ENCODE measurements at regions not wholly inside any gene's neighbourhood (a gene's known extent, or its start where the extent isn't known, plus 50 kb on each side); places are given as distances from the start of the nearest gene placed in this dataset.
"Not testable (repeated sequence)": the region's sequence is repeated elsewhere in the genome, so short reads cannot be mapped to it uniquely, and the experiment has no call there.

- DNase-seq, result no peak
- no peak overlapping the region for H2BK5ac ChIP-seq (ENCODE audit: low read depth, low read length, poor library complexity)
- H2AK5ac ChIP-seq (ENCODE audit: low read length), result no peak overlapping the region
- H4K91ac ChIP-seq (ENCODE audit: low read depth, low read length), result no peak overlapping the region
- no peak overlapping the region for H3K4ac ChIP-seq (ENCODE audit: low read depth, low read length)
- no peaks in the 10 kb centered on the region for H3K36me3 ChIP-seq (ENCODE audit: control insufficient read depth in 1 of 2, insufficient read depth in 2 of 2, low read length in 2 of 2)
- H3K4me1 ChIP-seq (ENCODE audit: control insufficient read depth in 1 of 2, insufficient read depth in 2 of 2, low read length in 2 of 2), result no peaks in the 10 kb centered on the region
- H3K9me3 ChIP-seq (ENCODE audit: insufficient read depth, low read depth, low read length), result no peaks in the 10 kb centered on the region
- H2BK120ac ChIP-seq (ENCODE audit: insufficient read depth, low read length, poor library complexity), result no peak overlapping the region
- no peak overlapping the region for H2AFZ ChIP-seq (ENCODE audit: insufficient read depth, low read length, poor library complexity)
- no peak overlapping the region for H4K12ac ChIP-seq (ENCODE audit: low read depth, low read length)
- no peak overlapping the region for H3K4me2 ChIP-seq (ENCODE audit: low read length)
- no peaks in the 10 kb centered on the region for H3K79me1 ChIP-seq (ENCODE audit: low read length)
- H3K23ac ChIP-seq (ENCODE audit: low read length), result no peak overlapping the region
- no peaks in the 10 kb centered on the region for H3K79me2 ChIP-seq (ENCODE audit: control insufficient read depth, insufficient read depth, low read length, poor library complexity)
- H2BK12ac ChIP-seq (ENCODE audit: low read length), result no peak overlapping the region
- H3K27me3 ChIP-seq (ENCODE audit: insufficient read depth, low read length), result no peaks in the 10 kb centered on the region
- H4K8ac ChIP-seq (ENCODE audit: low read depth, low read length), result no peak overlapping the region
- no peak overlapping the region for H3K14ac ChIP-seq (ENCODE audit: low read length)
- H3K4me3 ChIP-seq (ENCODE audit: low read depth, low read length), result no peak overlapping the region
- H3K18ac ChIP-seq (ENCODE audit: low read length), result no peak overlapping the region
- no peak overlapping the region for H3K27ac ChIP-seq (ENCODE audit: low read depth, low read length)
- no peak overlapping the region for H3K9ac ChIP-seq (ENCODE audit: low read length)
These were observed 1754.0 kb upstream of the ACO1 start for GRCh38 chr9:30630459-30630858.

GRCh38 chr9:30646639-30647038, 1737.8 kb upstream of the ACO1 start:
- H3K79me1 ChIP-seq (ENCODE audit: low read length); H2BK12ac ChIP-seq (ENCODE audit: low read length); H3K23ac ChIP-seq (ENCODE audit: low read length); H4K8ac ChIP-seq (ENCODE audit: low read depth, low read length); H2BK120ac ChIP-seq (ENCODE audit: insufficient read depth, low read length, poor library complexity); H3K14ac ChIP-seq (ENCODE audit: low read length); H3K9ac ChIP-seq (ENCODE audit: low read length); H3K4ac ChIP-seq (ENCODE audit: low read depth, low read length); H2AK5ac ChIP-seq (ENCODE audit: low read length); H3K27ac ChIP-seq (ENCODE audit: low read depth, low read length); H2AFZ ChIP-seq (ENCODE audit: insufficient read depth, low read length, poor library complexity); H3K27me3 ChIP-seq (ENCODE audit: insufficient read depth, low read length); H3K18ac ChIP-seq (ENCODE audit: low read length); H3K36me3 ChIP-seq (ENCODE audit: control insufficient read depth in 1 of 2, insufficient read depth in 2 of 2, low read length in 2 of 2); H3K4me2 ChIP-seq (ENCODE audit: low read length); H2BK5ac ChIP-seq (ENCODE audit: low read depth, low read length, poor library complexity); H3K79me2 ChIP-seq (ENCODE audit: control insufficient read depth, insufficient read depth, low read length, poor library complexity); H3K4me3 ChIP-seq (ENCODE audit: low read depth, low read length); H3K4me1 ChIP-seq (ENCODE audit: control insufficient read depth in 1 of 2, insufficient read depth in 2 of 2, low read length in 2 of 2); H3K9me3 ChIP-seq (ENCODE audit: insufficient read depth, low read depth, low read length); H4K91ac ChIP-seq (ENCODE audit: low read depth, low read length); DNase-seq; H4K12ac ChIP-seq (ENCODE audit: low read depth, low read length): not testable (repeated sequence)
- WGBS (ENCODE audit: extremely low coverage, insufficient coverage, insufficient read length), result no CpG with 5 or more reads among the region's 6 CpGs

GRCh38 chr9:30661925-30662324, 1722.5 kb upstream of the ACO1 start:
- Histone ChIP-seq H2BK120ac (ENCODE audit: insufficient read depth, low read length, poor library complexity) (no peak overlapping the region), H2BK5ac (ENCODE audit: low read depth, low read length, poor library complexity) (no peak overlapping the region), H4K91ac (ENCODE audit: low read depth, low read length) (no peak overlapping the region), H3K79me2 (ENCODE audit: control insufficient read depth, insufficient read depth, low read length, poor library complexity) (no peaks in the 10 kb centered on the region), H2AFZ (ENCODE audit: insufficient read depth, low read length, poor library complexity) (no peak overlapping the region), H3K23ac (ENCODE audit: low read length) (no peak overlapping the region), H3K27me3 (ENCODE audit: insufficient read depth, low read length) (no peaks in the 10 kb centered on the region), H3K4me1 (ENCODE audit: control insufficient read depth in 1 of 2, insufficient read depth in 2 of 2, low read length in 2 of 2) (no peaks in the 10 kb centered on the region), H3K9ac (ENCODE audit: low read length) (no peak overlapping the region), H2AK5ac (ENCODE audit: low read length) (no peak overlapping the region), H3K4me2 (ENCODE audit: low read length) (no peak overlapping the region), H3K27ac (ENCODE audit: low read depth, low read length) (no peak overlapping the region), H3K14ac (ENCODE audit: low read length) (no peak overlapping the region), H2BK12ac (ENCODE audit: low read length) (no peak overlapping the region), H3K36me3 (ENCODE audit: control insufficient read depth in 1 of 2, insufficient read depth in 2 of 2, low read length in 2 of 2) (no peaks in the 10 kb centered on the region), H3K79me1 (ENCODE audit: low read length) (no peaks in the 10 kb centered on the region), H3K4me3 (ENCODE audit: low read depth, low read length) (no peak overlapping the region), H4K8ac (ENCODE audit: low read depth, low read length) (no peak overlapping the region), H4K12ac (ENCODE audit: low read depth, low read length) (no peak overlapping the region), H3K9me3 (ENCODE audit: insufficient read depth, low read depth, low read length) (no peaks in the 10 kb centered on the region), H3K18ac (ENCODE audit: low read length) (no peak overlapping the region), H3K4ac (ENCODE audit: low read depth, low read length) (no peak overlapping the region)
- WGBS (ENCODE audit: extremely low coverage, insufficient coverage, insufficient read length), result no CpG with 5 or more reads among the region's 5 CpGs
- DNase-seq, result no peak

GRCh38 chr9:30670805-30671562, 1713.5 kb upstream of the ACO1 start:
- H2AK5ac ChIP-seq (ENCODE audit: low read length), result no peak overlapping the region
- H3K4me2 ChIP-seq (ENCODE audit: low read length), result no peak overlapping the region
- no peak overlapping the region for H4K12ac ChIP-seq (ENCODE audit: low read depth, low read length)
- no peak overlapping the region for H2AFZ ChIP-seq (ENCODE audit: insufficient read depth, low read length, poor library complexity)
- H3K4me3 ChIP-seq (ENCODE audit: low read depth, low read length), result no peak overlapping the region
- H3K18ac ChIP-seq (ENCODE audit: low read length), result no peak overlapping the region
- no peak overlapping the region for H4K8ac ChIP-seq (ENCODE audit: low read depth, low read length)
- H2BK5ac ChIP-seq (ENCODE audit: low read depth, low read length, poor library complexity), result no peak overlapping the region
- no peak overlapping the region for H4K91ac ChIP-seq (ENCODE audit: low read depth, low read length)
- H3K36me3 ChIP-seq (ENCODE audit: control insufficient read depth in 1 of 2, insufficient read depth in 2 of 2, low read length in 2 of 2), result no peaks in the 10 kb centered on the region
- no peak for DNase-seq
- H2BK120ac ChIP-seq (ENCODE audit: insufficient read depth, low read length, poor library complexity), result no peak overlapping the region
- no peaks in the 10 kb centered on the region for H3K79me1 ChIP-seq (ENCODE audit: low read length)
- H3K14ac ChIP-seq (ENCODE audit: low read length), result no peak overlapping the region
- no peaks in the 10 kb centered on the region for H3K4me1 ChIP-seq (ENCODE audit: control insufficient read depth in 1 of 2, insufficient read depth in 2 of 2, low read length in 2 of 2)
- no peak overlapping the region for H2BK12ac ChIP-seq (ENCODE audit: low read length)
- no peak overlapping the region for H3K23ac ChIP-seq (ENCODE audit: low read length)
- no CpG with 5 or more reads among the region's 13 CpGs for WGBS (ENCODE audit: extremely low coverage, insufficient coverage, insufficient read length)
- H3K4ac ChIP-seq (ENCODE audit: low read depth, low read length), result no peak overlapping the region
- no peaks in the 10 kb centered on the region for H3K9me3 ChIP-seq (ENCODE audit: insufficient read depth, low read depth, low read length)
- H3K9ac ChIP-seq (ENCODE audit: low read length), result no peak overlapping the region
- no peaks in the 10 kb centered on the region for H3K27me3 ChIP-seq (ENCODE audit: insufficient read depth, low read length)
- no peaks in the 10 kb centered on the region for H3K79me2 ChIP-seq (ENCODE audit: control insufficient read depth, insufficient read depth, low read length, poor library complexity)
- no peak overlapping the region for H3K27ac ChIP-seq (ENCODE audit: low read depth, low read length)
